Upper lobe of right lung (tissue), 1 donor: ENCODE measurements at regions not wholly inside any gene's neighbourhood (a gene's known extent, or its start where the extent isn't known, plus 50 kb on each side); places are given as distances from the start of the nearest gene placed in this dataset.

Source experiments
- ATAC-seq: fragments of 200-7000 bp; cut with Tn5 transposase; one replicate; pipeline ENCODE4 v1.9.1; 2020; ENCODE audit warnings: mild to moderate bottlenecking, moderate library complexity
- DNase-seq: peaks from one replicate; pipeline ENCODE4 v3.0.0-alpha.2; 2020
- H3K27ac ChIP-seq: fragments of 200-600 bp; one replicate; pipeline ENCODE4 v1.8.0; 2022
- H3K27me3 ChIP-seq: fragments of 200-600 bp; one replicate; pipeline ENCODE4 v1.8.0; 2022; ENCODE audit warnings: mild to moderate bottlenecking
- H3K36me3 ChIP-seq: fragments of 200-600 bp; one replicate; pipeline ENCODE4 v1.8.0; 2022
- H3K4me1 ChIP-seq: fragments of 200-600 bp; one replicate; pipeline ENCODE4 v1.8.0; 2022
- H3K4me3 ChIP-seq: fragments of 200-600 bp; one replicate; pipeline ENCODE4 v1.8.0; 2022; ENCODE audit warnings: mild to moderate bottlenecking
- H3K9me3 ChIP-seq: fragments of 200-600 bp; one replicate; pipeline ENCODE4 v1.8.0; 2022
- CTCF ChIP-seq: fragments of 200-600 bp; IDR thresholded peaks from one replicate; pipeline ENCODE4 v1.8.0; 2022; ENCODE audit warnings: antibody characterized with exemption
- intact Hi-C: fragments of 100-400 bp; cut with DNase I; formaldehyde crosslinking; loops from one replicate; pipeline ENCODE4 v1.11.0; 2022
- donor health status: DM: no; HTN: yes; CAD: no; lungs with severe emphysema.

GRCh38 chr5:162512935-162513565 lies 445.5 kb downstream of the GABRG2 start:
- no peaks in the 10 kb centered on the region for H3K36me3 ChIP-seq
- H3K9me3 ChIP-seq = no peaks in the 10 kb centered on the region
- no peaks in the 10 kb centered on the region for H3K27me3 ChIP-seq
- DNase-seq = no peak
- no peak overlapping the region for H3K27ac ChIP-seq
- no peak for TF ChIP-seq CTCF
- no peaks in the 10 kb centered on the region for H3K4me1 ChIP-seq
- H3K4me3 ChIP-seq = no peak overlapping the region
- intact Hi-C loops = no loop called here
- ATAC-seq = no peak

GRCh38 chr5:162514116-162514515 lies 446.5 kb downstream of the GABRG2 start:
- ATAC-seq = no peak
- H3K4me3 ChIP-seq = no peak overlapping the region

GRCh38 chr5:162520878-162521277 lies 453.3 kb downstream of the GABRG2 start:
- H3K4me1 ChIP-seq = no peaks in the 10 kb centered on the region
- intact Hi-C loops = no loop called here
- DNase-seq (no peak), ATAC-seq (no peak)
- H3K36me3 ChIP-seq = no peaks in the 10 kb centered on the region
- H3K27me3 ChIP-seq = no peaks in the 10 kb centered on the region
- no peak overlapping the region for H3K27ac ChIP-seq
- TF ChIP-seq CTCF = no peak
- H3K4me3 ChIP-seq = no peak overlapping the region
- no peaks in the 10 kb centered on the region for H3K9me3 ChIP-seq

More at GRCh38 chr5:162514116-162514515, 446.5 kb downstream of the GABRG2 start:
- no peak for DNase-seq
- H3K36me3 ChIP-seq = no peaks in the 10 kb centered on the region
- no peaks in the 10 kb centered on the region for H3K4me1 ChIP-seq
- H3K27ac ChIP-seq = no peak overlapping the region
- no peaks in the 10 kb centered on the region for H3K27me3 ChIP-seq
- TF ChIP-seq CTCF = no peak
- intact Hi-C loops = no loop called here
- H3K9me3 ChIP-seq = no peaks in the 10 kb centered on the region

- no peak for TF ChIP-seq CTCF
- H3K9me3 ChIP-seq = no peaks in the 10 kb centered on the region
- no peaks in the 10 kb centered on the region for H3K27me3 ChIP-seq
- DNase-seq (no peak), ATAC-seq (no peak)
- H3K27ac ChIP-seq = no peak overlapping the region
- H3K36me3 ChIP-seq = no peaks in the 10 kb centered on the region
- intact Hi-C loops = no loop called here
- H3K4me3 ChIP-seq = no peak overlapping the region
- H3K4me1 ChIP-seq = no peaks in the 10 kb centered on the region
These were observed 461.6 kb downstream of the GABRG2 start for GRCh38 chr5:162529209-162529608.

- ATAC-seq (peak; percentile 63), DNase-seq (no peak)
- Histone ChIP-seq H3K27ac (no peak overlapping the region), H3K27me3 (no peaks in the 10 kb centered on the region), H3K4me3 (no peak overlapping the region), H3K4me1 (no peaks in the 10 kb centered on the region), H3K36me3 (no peaks in the 10 kb centered on the region), H3K9me3 (no peaks in the 10 kb centered on the region)
- intact Hi-C loops = no loop called here
- TF ChIP-seq CTCF = no peak
These were observed 462.3 kb downstream of the GABRG2 start for GRCh38 chr5:162529886-162530285.

GRCh38 chr5:162543437-162543836 lies 475.9 kb downstream of the GABRG2 start:
- Histone ChIP-seq H3K4me3 (no peak overlapping the region), H3K9me3 (no peaks in the 10 kb centered on the region), H3K27me3 (no peaks in the 10 kb centered on the region), H3K27ac (no peak overlapping the region), H3K4me1 (no peaks in the 10 kb centered on the region), H3K36me3 (no peaks in the 10 kb centered on the region)
- intact Hi-C loops = no loop called here
- no peak for TF ChIP-seq CTCF
- DNase-seq = no peak
- ATAC-seq = no peak
